Astrocyte of the spinal cord (primary cell): ENCODE measurements at regions not wholly inside any gene's neighbourhood (a gene's known extent, or its start where the extent isn't known, plus 50 kb on each side); places are given as distances from the start of the nearest gene placed in this dataset.

Source experiments
- DNase-seq: peaks from one replicate; pipeline ENCODE4 v3.0.0; 2011; ENCODE audit warnings: low read depth, low spot score
- H3K4me3 ChIP-seq: 2 replicates; pipeline ENCODE4 v1.5.1; 2011; ENCODE audit warnings: low read depth, mild to moderate bottlenecking, low read length, moderate library complexity
- CTCF ChIP-seq: IDR thresholded peaks from 2 replicates; pipeline ENCODE4 v1.5.1; 2012; ENCODE audit warnings: low read depth, mild to moderate bottlenecking, low read length, inconsistent platforms
- in situ Hi-C: cut with HindIII; loops from 2 replicates; pipeline ENCODE4 v1.10.0; 2017; ENCODE audit warnings: low sequenced_read_pairs

GRCh38 chr5:118604106-118604505 lies 384.2 kb downstream of the DTWD2 start:
- TF ChIP-seq CTCF: no peak
- no peak for DNase-seq
- in situ Hi-C loops: no loop called here
- H3K4me3 ChIP-seq: no peak overlapping the region

GRCh38 chr5:118603278-118603677 lies 385.1 kb downstream of the DTWD2 start:
- no peak for TF ChIP-seq CTCF
- no peak overlapping the region for H3K4me3 ChIP-seq
- DNase-seq: no peak
- in situ Hi-C loops: no loop called here

GRCh38 chr5:118598311-118598710 lies 390.0 kb downstream of the DTWD2 start:
- no peak for DNase-seq
- no peak overlapping the region for H3K4me3 ChIP-seq
- no peak for TF ChIP-seq CTCF
- in situ Hi-C loops: no loop called here

GRCh38 chr5:118597543-118597942 lies 390.8 kb downstream of the DTWD2 start:
- no peak for DNase-seq
- TF ChIP-seq CTCF: no peak
- H3K4me3 ChIP-seq: no peak overlapping the region
- in situ Hi-C loops: no loop called here

GRCh38 chr5:118596255-118596654 lies 392.1 kb downstream of the DTWD2 start:
- TF ChIP-seq CTCF: no peak
- in situ Hi-C loops: no loop called here
- DNase-seq: no peak
- no peak overlapping the region for H3K4me3 ChIP-seq

GRCh38 chr5:118593003-118593328 lies 395.4 kb downstream of the DTWD2 start:
- TF ChIP-seq CTCF: no peak
- no peak for DNase-seq
- H3K4me3 ChIP-seq: no peak overlapping the region
- in situ Hi-C loops: no loop called here

- in situ Hi-C loops: no loop called here
- no peak overlapping the region for H3K4me3 ChIP-seq
- no peak for DNase-seq
- TF ChIP-seq CTCF: no peak
Observed at GRCh38 chr5:118592229-118593002, 395.9 kb downstream of the DTWD2 start.
